ENCODE measurements at regions not wholly inside any gene's neighbourhood (a gene's known extent, or its start where the extent isn't known, plus 50 kb on each side); places are given as distances from the start of the nearest gene placed in this dataset.

- H3K4me3 Mint-ChIP-seq: no peak overlapping the region
- H3K9me3 Mint-ChIP-seq: peaks cover 23% of the 10 kb centered on the region
- Histone ChIP-seq H3K4me1 (ENCODE audit: insufficient read depth) (peaks cover 8% of the 10 kb centered on the region), H2AFZ (no peak overlapping the region), H3K27ac (ENCODE audit: low read depth) (no peak overlapping the region), H3F3A (replicated peaks; ENCODE audit: low read depth) (no peaks in the 10 kb centered on the region), H3K4me2 (no peak overlapping the region), H3K79me2 (replicated peaks; ENCODE audit: insufficient read depth) (no peaks in the 10 kb centered on the region), H4K20me1 (replicated peaks; ENCODE audit: insufficient read depth) (no peaks in the 10 kb centered on the region), H3K4me3 (no peak overlapping the region), H3K36me3 (ENCODE audit: insufficient read depth) (no peaks in the 10 kb centered on the region), H3K9me2 (ENCODE audit: insufficient read depth) (no peaks in the 10 kb centered on the region), H3K27me3 (ENCODE audit: insufficient read depth) (no peaks in the 10 kb centered on the region)
- H3K27me3 Mint-ChIP-seq (ENCODE audit: insufficient read depth, low read depth, poor library complexity): peaks cover 8% of the 10 kb centered on the region
- ATAC-seq (no peak), DNase-seq (ENCODE audit: low spot score) (no peak)
- H3K4me1 Mint-ChIP-seq: peaks cover 21% of the 10 kb centered on the region
- no peak for TF ChIP-seq CTCF (conservative IDR thresholded peaks at IDR 0.05; ENCODE audit: low read depth in 2 of 2)
- no peaks in the 10 kb centered on the region; the same call in 2 of the 3 replicates for H3K36me3 Mint-ChIP-seq (ENCODE audit: low read depth)
- no peak overlapping the region for H3K27ac Mint-ChIP-seq
These were observed 97.0 kb downstream of the KCNF1 start for GRCh38 chr2:11008773-11009172.

GRCh38 chr2:11009176-11009575 lies 97.4 kb downstream of the KCNF1 start:
- ATAC-seq (no peak), DNase-seq (ENCODE audit: low spot score) (no peak)
- Mint-ChIP-seq H3K4me3 (no peak overlapping the region), H3K4me1 (peaks cover 17% of the 10 kb centered on the region), H3K27ac (no peak overlapping the region), H3K27me3 (ENCODE audit: insufficient read depth, low read depth, poor library complexity) (peaks cover 8% of the 10 kb centered on the region), H3K36me3 (ENCODE audit: low read depth) (no peaks in the 10 kb centered on the region; the same call in 2 of the 3 replicates), H3K9me3 (peaks cover 23% of the 10 kb centered on the region)
- H3K4me2 ChIP-seq: no peak overlapping the region
- no peak overlapping the region for H3K27ac ChIP-seq (ENCODE audit: low read depth)
- H3K9me2 ChIP-seq (ENCODE audit: insufficient read depth): no peaks in the 10 kb centered on the region
- H3K36me3 ChIP-seq (ENCODE audit: insufficient read depth): no peaks in the 10 kb centered on the region
- H3K79me2 ChIP-seq (replicated peaks; ENCODE audit: insufficient read depth): no peaks in the 10 kb centered on the region
- H2AFZ ChIP-seq: no peak overlapping the region
- H4K20me1 ChIP-seq (replicated peaks; ENCODE audit: insufficient read depth): no peaks in the 10 kb centered on the region
- peaks cover 5% of the 10 kb centered on the region for H3K4me1 ChIP-seq (ENCODE audit: insufficient read depth)
- no peaks in the 10 kb centered on the region for H3F3A ChIP-seq (replicated peaks; ENCODE audit: low read depth)
- no peak overlapping the region for H3K4me3 ChIP-seq
- no peaks in the 10 kb centered on the region for H3K27me3 ChIP-seq (ENCODE audit: insufficient read depth)
- no peak for TF ChIP-seq POLR2AphosphoS5 (IDR thresholded peaks at IDR 0.05; ENCODE audit: low read depth)
- no peak for TF ChIP-seq REST (IDR thresholded peaks at IDR 0.05; ENCODE audit: unreplicated experiment)
- TF ChIP-seq ETS1 (IDR thresholded peaks at IDR 0.05): no peak
- TF ChIP-seq JUNB (IDR thresholded peaks at IDR 0.05; ENCODE audit: unreplicated experiment): no peak
- no peak for TF ChIP-seq EZH2phosphoT487 (IDR thresholded peaks at IDR 0.05; ENCODE audit: unreplicated experiment)
- TF ChIP-seq ZNF114 (CRISPR knock-in tag; IDR thresholded peaks at IDR 0.05): no peak
- TF ChIP-seq NANOG (IDR thresholded peaks at IDR 0.05; ENCODE audit: borderline replicate concordance): no peak
- TF ChIP-seq EZH2 (IDR thresholded peaks at IDR 0.05; ENCODE audit: low read depth, unreplicated experiment): no peak
- no peak for TF ChIP-seq CREB1 (CRISPR knock-in tag; IDR thresholded peaks at IDR 0.05; ENCODE audit: low read depth)
- no peak for TF ChIP-seq ZNF331 (CRISPR knock-in tag; IDR thresholded peaks at IDR 0.05; ENCODE audit: low read depth)
- TF ChIP-seq CTCF (conservative IDR thresholded peaks at IDR 0.05; ENCODE audit: low read depth in 2 of 2): no peak

Data from GM23338 (cell line).